ENCODE measurements at regions not wholly inside any gene's neighbourhood (a gene's known extent, or its start where the extent isn't known, plus 50 kb on each side); places are given as distances from the start of the nearest gene placed in this dataset.

DNA sequence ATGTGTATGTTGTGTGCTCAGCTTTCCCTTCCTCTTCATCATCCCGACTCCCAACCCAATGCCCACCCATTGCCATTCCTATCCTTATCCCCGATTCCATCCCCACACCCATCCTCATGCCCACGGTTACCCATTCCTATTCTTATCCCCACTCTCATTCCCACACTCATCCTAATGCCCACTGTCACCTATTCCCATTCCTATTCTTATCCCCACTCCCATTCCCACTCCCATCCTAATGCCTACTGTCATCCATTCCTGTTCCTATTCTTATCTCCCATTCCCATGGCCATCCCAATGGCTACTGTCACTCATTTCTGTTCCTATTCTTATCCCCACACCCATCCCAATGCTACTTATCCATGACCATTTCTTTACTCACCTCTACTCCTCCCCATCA is 254.1 kb downstream of the DHX35 start:
- DNase-seq (ENCODE audit: low spot score) = no peak

DNA sequence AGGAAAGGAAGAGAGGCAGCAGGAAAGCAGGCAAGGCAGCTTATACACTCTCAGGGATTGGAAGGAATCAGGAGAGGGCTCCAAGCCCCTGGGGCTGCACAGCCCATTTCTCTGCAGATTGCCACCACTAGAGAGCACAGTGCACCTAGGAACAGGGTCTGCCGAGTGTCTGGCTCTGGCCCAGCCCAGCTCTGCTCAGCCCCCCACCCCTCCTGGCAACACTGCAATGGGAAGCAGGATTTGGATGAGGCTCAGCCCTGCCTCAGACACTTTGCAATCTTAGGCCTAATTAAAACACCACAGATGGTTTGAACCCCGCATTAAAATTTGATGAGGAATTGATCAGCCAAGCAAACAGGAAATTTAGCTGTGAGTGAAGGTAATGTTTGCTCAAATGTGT is 252.7 kb downstream of the DHX35 start:
- no peak for DNase-seq (ENCODE audit: low spot score)

DNA sequence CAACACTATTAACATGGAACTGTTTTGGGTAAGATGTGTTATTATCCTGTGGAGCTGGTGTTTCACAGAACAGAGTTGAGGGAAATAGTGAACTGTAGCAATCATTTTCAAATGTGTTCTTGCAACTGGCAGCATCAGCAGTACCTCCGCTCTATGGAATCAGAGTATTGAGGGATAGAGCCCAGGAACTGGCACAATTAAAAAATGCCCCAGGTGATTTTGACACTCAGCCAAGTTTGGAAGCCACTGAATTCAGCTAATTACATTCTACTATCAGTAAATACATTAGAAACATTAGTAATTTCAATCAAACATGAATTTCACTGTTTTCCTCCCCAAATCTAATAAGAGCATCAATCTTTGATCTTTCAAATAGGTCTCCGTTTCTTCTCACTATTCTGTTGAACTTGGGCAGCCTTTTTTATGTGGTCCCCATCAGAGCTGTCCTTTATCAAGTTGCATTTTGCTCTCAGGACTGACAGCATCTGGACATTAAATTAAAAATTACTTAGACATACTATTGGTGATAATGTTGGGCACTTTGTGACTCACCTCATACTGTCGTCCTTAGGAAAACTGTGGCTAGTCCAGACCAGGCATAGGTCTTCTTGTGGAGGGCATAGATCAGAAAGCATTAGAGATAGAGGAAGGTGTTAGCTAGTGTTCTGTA is 251.5 kb downstream of the DHX35 start:
- DNase-seq (ENCODE audit: low spot score) = no peak

- no peak for DNase-seq (ENCODE audit: low spot score)
These were observed 249.1 kb downstream of the DHX35 start for GRCh38 chr20:39211060-39211748.

- no peak for DNase-seq (ENCODE audit: low spot score)
These were observed 248.3 kb downstream of the DHX35 start for GRCh38 chr20:39210341-39211036.

- no peak for DNase-seq (ENCODE audit: low spot score)
These were observed 244.9 kb downstream of the DHX35 start for GRCh38 chr20:39206899-39207564.

DNA sequence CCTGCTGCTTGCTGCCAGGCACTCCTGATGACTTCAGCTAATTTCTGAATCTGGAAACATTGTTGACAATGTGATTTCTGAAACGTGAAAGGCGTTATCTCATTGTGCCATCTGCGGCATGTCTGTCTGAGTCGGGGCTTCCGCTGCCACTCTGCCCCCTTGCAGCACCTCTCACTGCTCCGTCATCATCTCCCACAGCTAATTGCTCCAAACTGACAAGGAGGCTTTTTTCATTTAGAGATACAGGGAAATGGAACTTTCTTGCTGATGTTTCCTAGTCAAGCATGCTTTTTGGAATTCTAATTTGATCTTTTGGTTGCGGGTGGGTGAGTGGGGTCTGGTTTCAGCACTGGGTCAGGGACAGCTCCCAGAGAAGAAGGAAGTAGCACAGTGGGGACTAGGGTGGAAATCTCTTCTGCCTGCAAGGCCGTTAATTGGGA is 233.5 kb downstream of the DHX35 start:
- no peak for DNase-seq (ENCODE audit: low spot score)

DNA sequence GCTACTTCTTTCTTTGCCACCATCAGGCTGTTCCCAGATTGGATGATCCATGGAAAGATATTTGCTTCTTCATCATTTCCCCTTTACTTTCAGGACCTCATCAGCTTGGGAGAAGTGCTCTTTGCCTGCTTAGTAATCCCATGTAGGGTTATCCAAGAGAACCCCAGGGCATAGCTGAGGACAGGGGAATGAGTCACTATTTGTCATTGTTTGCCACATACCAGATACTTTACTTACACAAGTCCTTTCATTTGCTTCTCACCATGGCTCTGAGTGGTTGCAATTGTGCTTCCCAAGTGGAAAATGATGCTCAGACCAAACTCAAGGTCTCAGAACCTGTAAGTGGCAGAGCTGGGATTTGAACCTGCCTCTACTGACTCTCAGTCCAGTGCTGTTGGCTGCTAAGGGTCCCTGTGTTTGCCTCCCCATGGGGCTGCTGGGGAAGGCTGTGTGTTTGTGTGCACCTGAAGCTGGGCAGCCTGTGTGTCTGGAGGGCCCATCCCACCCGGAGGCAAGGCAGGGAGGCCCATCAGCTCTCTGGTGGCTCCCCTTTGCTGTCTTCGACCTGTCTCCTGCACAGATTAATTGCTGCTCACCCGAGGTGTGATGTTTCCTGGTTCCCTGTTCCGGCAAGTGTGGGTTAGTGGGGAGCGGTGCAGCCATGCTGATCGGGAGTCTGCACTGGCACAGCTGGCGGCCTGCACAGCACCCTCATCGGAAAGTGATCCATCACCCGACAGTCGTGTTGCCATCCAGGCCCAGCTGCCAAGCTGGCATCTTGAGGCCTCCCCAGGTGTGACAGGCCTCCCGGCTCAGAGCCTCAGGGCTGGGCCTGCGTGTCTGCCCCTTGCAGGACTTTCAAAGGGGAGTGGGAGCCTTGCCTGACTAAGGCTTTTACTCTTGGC is 228.8 kb downstream of the DHX35 start:
- DNase-seq (ENCODE audit: low spot score) = no peak

- no peak for DNase-seq (ENCODE audit: low spot score)
These were observed 226.2 kb downstream of the DHX35 start for GRCh38 chr20:39188266-39188765.

DNA sequence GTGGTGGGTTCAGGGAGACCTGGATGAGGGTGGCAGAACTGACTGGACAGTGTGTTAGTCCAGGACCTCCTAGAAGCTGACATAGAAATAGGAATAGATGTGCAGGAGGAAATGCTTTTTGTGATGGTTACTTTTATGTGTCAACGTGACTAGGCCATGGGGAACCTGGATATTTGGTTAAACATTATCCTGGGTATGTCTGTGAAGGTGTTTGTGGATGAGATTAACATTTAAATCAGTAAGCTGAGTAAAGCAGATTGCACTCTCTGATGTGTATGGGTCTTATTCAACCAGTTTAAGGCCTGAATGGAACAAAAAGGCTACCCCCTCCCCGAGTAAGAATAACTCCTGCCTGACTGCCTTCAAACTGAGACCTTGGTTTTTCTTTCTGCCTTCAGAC is 219.3 kb downstream of the DHX35 start:
- DNase-seq (ENCODE audit: low spot score) = no peak

DNA sequence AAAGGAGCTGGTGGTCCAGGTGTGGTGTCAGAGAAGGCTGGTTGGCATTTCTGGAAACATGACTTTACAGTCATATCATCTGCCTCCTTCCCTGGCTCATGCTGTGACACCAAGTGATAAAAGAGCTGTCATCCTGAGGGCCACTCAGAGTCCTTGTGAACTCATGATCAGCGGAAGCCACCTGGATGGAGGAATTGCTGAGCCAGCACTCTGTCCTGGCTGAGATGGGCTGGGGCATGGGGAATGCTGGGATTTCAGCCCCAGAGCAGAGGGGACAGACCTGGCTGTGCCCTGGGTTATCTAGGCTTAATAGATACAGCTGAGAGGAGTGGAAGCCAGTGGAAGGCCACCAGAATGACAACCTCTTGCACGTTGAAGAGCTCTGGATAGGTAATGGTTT is 214.3 kb downstream of the DHX35 start:
- DNase-seq (ENCODE audit: low spot score) = no peak

DNA sequence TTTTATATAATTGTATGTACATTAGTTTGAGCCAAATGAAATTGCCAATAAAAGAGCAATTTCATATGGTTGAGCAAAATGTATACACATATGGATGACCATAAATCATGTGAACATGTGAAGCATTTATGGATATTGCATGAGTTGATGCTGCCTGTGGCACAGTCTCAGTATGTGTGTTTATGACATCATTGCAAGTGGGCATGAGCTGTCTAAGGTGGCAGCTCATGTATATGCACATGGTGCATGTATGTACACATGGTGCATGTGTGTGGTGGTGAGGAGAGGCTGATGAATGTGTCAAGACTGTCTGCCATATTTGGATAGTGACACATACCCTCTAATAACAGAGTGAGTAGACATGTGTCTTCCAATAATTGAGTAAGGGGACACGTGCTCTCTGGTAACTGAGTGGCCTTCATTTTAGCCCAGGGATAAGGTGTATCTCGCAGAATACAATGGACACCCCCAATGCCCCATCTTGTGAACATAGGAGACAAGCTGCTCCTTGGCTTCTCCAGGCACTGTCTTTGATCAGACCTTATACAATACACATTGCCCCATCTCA is 208.8 kb downstream of the DHX35 start:
- DNase-seq (ENCODE audit: low spot score) = no peak

- no peak for DNase-seq (ENCODE audit: low spot score)
These were observed 203.0 kb downstream of the DHX35 start for GRCh38 chr20:39165099-39165498.

- no peak for DNase-seq (ENCODE audit: low spot score)
These were observed 202.5 kb downstream of the DHX35 start for GRCh38 chr20:39164642-39165041.

DNA sequence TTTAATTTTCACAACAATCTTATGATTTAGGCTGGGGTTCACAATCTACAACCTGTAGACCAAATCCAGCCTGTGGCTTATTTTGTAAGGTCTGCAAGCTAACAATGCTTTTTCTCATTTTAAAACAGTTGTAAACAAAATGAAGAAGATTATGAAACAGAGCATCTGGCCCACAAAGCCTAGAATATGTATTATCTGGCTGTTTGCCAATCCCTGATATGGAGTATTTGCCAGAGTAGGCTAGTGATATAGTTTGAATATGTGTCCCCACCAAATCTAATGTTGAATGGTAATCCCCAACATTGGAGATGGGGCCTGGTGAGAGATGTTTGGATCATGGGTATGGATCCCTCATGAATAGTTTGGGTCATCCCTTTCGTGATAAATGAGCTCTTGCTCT is 201.8 kb downstream of the DHX35 start:
- DNase-seq (ENCODE audit: low spot score) = no peak

DNA sequence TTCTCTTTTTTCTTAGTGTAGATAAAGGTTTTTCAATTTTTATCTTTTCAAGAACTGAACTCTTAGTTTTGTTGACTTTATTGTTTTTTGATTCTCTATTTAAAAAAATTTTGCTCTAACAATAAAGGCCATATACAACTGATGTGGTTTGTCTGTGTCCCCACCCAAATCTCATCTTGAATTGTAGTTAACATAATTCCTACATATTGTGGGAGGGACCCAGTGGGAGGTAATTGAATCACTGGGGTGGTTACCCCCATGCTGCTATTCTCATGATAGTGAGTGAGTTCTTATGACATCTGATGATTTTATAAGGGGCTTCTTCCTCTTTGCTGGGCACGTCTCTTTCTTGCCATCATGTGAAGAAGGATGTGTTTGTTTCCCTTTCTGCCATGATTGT is 199.8 kb downstream of the DHX35 start:
- no peak for DNase-seq (ENCODE audit: low spot score)

GRCh38 chr20:39155971-39156370 is 193.8 kb downstream of the DHX35 start:
- DNase-seq (ENCODE audit: low spot score) = no peak

DNA sequence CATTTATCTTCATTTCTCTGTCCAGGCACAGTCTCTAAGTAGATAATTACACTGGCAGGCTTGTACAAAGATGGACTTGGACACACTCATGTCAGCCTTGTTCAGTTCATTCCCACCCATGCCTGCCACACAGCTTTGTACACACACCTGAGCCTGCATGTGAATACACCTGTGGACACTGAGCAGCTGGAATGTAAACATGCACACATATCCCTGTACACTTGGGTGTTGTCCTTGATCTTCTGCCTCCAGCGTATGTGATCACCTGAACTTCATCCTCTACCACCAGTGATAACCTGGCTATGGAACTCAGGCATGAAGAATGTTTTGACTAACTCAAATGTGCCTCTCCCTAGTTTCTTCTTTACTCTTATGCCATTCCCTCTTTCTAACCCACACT is 190.6 kb downstream of the DHX35 start:
- DNase-seq (ENCODE audit: low spot score) = no peak

GRCh38 chr20:39152126-39152525 is 190.0 kb downstream of the DHX35 start:
- DNase-seq (ENCODE audit: low spot score) = no peak

GRCh38 chr20:39150501-39150900 is 188.4 kb downstream of the DHX35 start:
- no peak for DNase-seq (ENCODE audit: low spot score)

DNA sequence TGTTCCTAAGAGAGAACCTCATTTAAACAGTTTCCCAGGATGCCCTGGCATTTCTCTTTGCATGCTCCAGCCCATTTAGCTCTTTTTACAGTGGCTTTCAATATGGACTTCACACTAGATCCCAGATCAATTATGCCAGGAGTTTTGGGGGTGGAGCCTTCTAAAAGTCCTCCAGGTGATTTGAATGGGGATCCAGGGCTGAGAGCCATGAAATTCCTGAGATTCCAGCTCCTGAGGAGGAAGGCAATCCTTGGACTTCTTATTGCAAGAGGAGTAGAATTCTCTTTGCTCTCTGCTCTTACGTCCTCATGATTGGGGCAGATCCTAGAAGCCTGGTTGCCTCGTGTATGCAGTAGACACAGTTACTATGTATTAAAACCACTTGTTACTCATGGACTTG is 184.2 kb downstream of the DHX35 start:
- no peak for DNase-seq (ENCODE audit: low spot score)

Measured in activated CD4-positive, alpha-beta T cell treated with anti-CD3 and anti-CD28 coated beads, Interleukin-2, Interleukin-4, amounts not matched to agents 100 ng/mL and 50 ng/mL, durations not matched to agents 16 hours and 8 hours (primary cell).